Gastroesophageal sphincter (tissue), 3 donors: ENCODE measurements at regions not wholly inside any gene's neighbourhood (a gene's known extent, or its start where the extent isn't known, plus 50 kb on each side); places are given as distances from the start of the nearest gene placed in this dataset.

Experiments used
- EP300 ChIP-seq: sonication (generic); formaldehyde crosslinking; IDR thresholded peaks from one replicate; pipeline ENCODE4 v1.6.1; 2017; ENCODE audit warnings: antibody characterized with exemption, mild to moderate bottlenecking
- TF ChIP-seq, protein P1 (sequence below), 4 experiments: fragments of 200-600 bp in 2 of 4; fragments of 450-650 bp in 2 of 4; sonication (generic) in 1 of 4; IDR thresholded peaks; one replicate each; pipeline ENCODE4 v1.5.1; 2017 to 2019; ENCODE audit warnings: antibody characterized with exemption in 4 of 4, mild to moderate bottlenecking in 2 of 4, moderate library complexity in 2 of 4

DNA sequence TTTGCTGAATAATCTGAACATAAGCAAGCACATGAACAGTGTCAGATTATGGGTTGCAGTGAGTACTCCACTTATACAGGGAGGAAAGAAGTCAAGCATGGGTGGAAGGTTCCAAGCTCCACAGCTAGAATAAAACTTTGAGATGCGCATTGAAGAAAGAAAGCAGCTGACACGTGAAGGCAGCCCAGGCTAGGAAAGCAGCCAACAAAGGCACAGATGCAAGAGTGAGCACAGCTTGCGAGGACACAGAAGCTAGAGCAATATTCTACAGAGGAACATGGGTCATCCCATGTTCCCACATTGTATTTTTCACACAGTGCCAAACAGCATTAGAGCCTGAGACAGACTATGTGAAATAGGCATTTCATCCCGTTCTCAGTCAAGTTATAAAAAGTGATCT is 194.6 kb upstream of the TBX20 start:
- TF ChIP-seq, protein P1, sequence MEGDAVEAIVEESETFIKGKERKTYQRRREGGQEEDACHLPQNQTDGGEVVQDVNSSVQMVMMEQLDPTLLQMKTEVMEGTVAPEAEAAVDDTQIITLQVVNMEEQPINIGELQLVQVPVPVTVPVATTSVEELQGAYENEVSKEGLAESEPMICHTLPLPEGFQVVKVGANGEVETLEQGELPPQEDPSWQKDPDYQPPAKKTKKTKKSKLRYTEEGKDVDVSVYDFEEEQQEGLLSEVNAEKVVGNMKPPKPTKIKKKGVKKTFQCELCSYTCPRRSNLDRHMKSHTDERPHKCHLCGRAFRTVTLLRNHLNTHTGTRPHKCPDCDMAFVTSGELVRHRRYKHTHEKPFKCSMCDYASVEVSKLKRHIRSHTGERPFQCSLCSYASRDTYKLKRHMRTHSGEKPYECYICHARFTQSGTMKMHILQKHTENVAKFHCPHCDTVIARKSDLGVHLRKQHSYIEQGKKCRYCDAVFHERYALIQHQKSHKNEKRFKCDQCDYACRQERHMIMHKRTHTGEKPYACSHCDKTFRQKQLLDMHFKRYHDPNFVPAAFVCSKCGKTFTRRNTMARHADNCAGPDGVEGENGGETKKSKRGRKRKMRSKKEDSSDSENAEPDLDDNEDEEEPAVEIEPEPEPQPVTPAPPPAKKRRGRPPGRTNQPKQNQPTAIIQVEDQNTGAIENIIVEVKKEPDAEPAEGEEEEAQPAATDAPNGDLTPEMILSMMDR (IDR thresholded peaks at IDR 0.05) = no peak
- TF ChIP-seq EP300 = no peak
